ENCODE measurements at regions not wholly inside any gene's neighbourhood (a gene's known extent, or its start where the extent isn't known, plus 50 kb on each side); places are given as distances from the start of the nearest gene placed in this dataset.

GRCh38 chr5:1726956-1727355 is 72.7 kb downstream of the MRPL36 start:
- ChIA-PET CTCF (no interaction called here), POLR2A (no interaction called here)
- H3K27me3 Mint-ChIP-seq (ENCODE audit: insufficient read depth, unreplicated experiment), result peaks cover 17% of the 10 kb centered on the region
- H3K36me3 Mint-ChIP-seq (ENCODE audit: insufficient read depth, unreplicated experiment), result no peaks in the 10 kb centered on the region
- H3K27ac Mint-ChIP-seq (ENCODE audit: low read depth, unreplicated experiment), result no peak overlapping the region
- intact Hi-C loops (cut with micrococcal nuclease), result no loop called here
- no TSS peak for BruUV-seq (replicated peaks)
- H3K9me3 Mint-ChIP-seq (ENCODE audit: unreplicated experiment), result no peaks in the 10 kb centered on the region
- H3K4me3 Mint-ChIP-seq (ENCODE audit: unreplicated experiment), result no peak overlapping the region
- TF ChIP-seq CTCF (IDR thresholded peaks at IDR 0.05; ENCODE audit: unreplicated experiment), result no peak
- no peak for DNase-seq (ENCODE audit: unreplicated experiment)
- no peaks in the 10 kb centered on the region for H3K4me1 Mint-ChIP-seq (ENCODE audit: insufficient read depth, unreplicated experiment)

- no peaks in the 10 kb centered on the region for H3K4me1 Mint-ChIP-seq (ENCODE audit: insufficient read depth, unreplicated experiment)
- no peaks in the 10 kb centered on the region for H3K36me3 Mint-ChIP-seq (ENCODE audit: insufficient read depth, unreplicated experiment)
- no peak overlapping the region for H3K4me3 Mint-ChIP-seq (ENCODE audit: unreplicated experiment)
- intact Hi-C loops (cut with micrococcal nuclease), result no loop called here
- ChIA-PET POLR2A (no interaction called here), CTCF (no interaction called here)
- H3K27ac Mint-ChIP-seq (ENCODE audit: low read depth, unreplicated experiment), result no peak overlapping the region
- no peak for TF ChIP-seq CTCF (IDR thresholded peaks at IDR 0.05; ENCODE audit: unreplicated experiment)
- no peaks in the 10 kb centered on the region for H3K9me3 Mint-ChIP-seq (ENCODE audit: unreplicated experiment)
- BruUV-seq (replicated peaks), result no TSS peak
- H3K27me3 Mint-ChIP-seq (ENCODE audit: insufficient read depth, unreplicated experiment), result peaks cover 17% of the 10 kb centered on the region
- DNase-seq (ENCODE audit: unreplicated experiment), result no peak
Measured at GRCh38 chr5:1726469-1726865, 73.2 kb downstream of the MRPL36 start.

DNA sequence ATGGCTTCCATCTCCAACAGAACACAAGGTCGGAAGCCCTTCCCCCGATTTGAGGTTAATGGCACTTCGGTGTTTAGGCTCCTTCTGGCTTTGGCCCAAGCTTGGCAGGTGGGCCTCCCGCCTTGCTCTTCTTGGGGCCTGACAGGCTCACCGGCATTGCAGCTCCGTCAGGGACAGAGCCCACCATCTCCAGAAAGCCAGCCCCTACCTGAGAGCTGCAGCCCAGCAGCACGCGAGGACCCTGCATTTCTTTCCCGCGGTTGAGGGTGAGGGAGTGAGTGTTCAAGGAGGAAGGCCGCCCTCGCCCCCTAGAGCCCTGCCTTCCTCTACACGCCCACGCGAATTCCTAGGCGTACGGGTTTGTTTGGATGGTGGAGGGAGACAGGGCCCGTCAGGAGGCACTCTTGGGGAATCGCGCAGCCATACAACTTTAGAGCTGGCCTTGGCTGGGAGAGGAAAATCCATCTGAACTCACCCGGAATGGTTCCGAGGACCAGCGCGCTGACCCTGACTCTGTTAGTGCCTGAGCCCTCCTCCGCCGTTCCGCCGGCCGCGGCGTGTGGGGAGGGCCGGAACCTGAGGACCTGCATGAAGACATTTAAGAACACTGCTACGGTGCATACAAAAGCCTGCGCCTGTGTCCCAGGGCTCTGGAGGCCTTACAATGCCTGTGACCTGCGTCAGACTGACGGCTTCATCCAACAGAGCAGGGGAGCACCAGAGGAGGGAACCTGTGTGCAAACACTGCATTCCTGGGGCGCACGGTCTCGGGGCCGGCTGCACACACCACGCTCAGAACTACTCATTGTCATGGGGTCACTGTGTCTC is 73.8 kb downstream of the MRPL36 start:
- Mint-ChIP-seq H3K27ac (ENCODE audit: low read depth, unreplicated experiment) (no peak overlapping the region), H3K9me3 (ENCODE audit: unreplicated experiment) (no peaks in the 10 kb centered on the region)

More for the DNA sequence above, 73.8 kb downstream of the MRPL36 start:
- no peak for DNase-seq (ENCODE audit: unreplicated experiment)
- no peaks in the 10 kb centered on the region for H3K36me3 Mint-ChIP-seq (ENCODE audit: insufficient read depth, unreplicated experiment)
- H3K27me3 Mint-ChIP-seq (ENCODE audit: insufficient read depth, unreplicated experiment), result peaks cover 18% of the 10 kb centered on the region
- TF ChIP-seq CTCF (IDR thresholded peaks at IDR 0.05; ENCODE audit: unreplicated experiment), result no peak
- no TSS peak for BruUV-seq (replicated peaks)
- H3K4me3 Mint-ChIP-seq (ENCODE audit: unreplicated experiment), result no peak overlapping the region
- intact Hi-C loops (cut with micrococcal nuclease), result no loop called here
- POLR2A ChIA-PET, result no interaction called here
- CTCF ChIA-PET, result no interaction called here
- no peaks in the 10 kb centered on the region for H3K4me1 Mint-ChIP-seq (ENCODE audit: insufficient read depth, unreplicated experiment)

All from MCF 10A (cell line).